ENCODE measurements at regions not wholly inside any gene's neighbourhood (a gene's known extent, or its start where the extent isn't known, plus 50 kb on each side); places are given as distances from the start of the nearest gene placed in this dataset.

GRCh38 chr12:88951177-88951576 lies 370.9 kb upstream of the KITLG start:
- H2AK5ac ChIP-seq (ENCODE audit: low read length, severe bottlenecking) = peak overlapping the region; percentile 95
- no peaks in the 10 kb centered on the region for H3K79me1 ChIP-seq (replicated peaks; ENCODE audit: low read length, poor library complexity, severe bottlenecking)
- H3K27me3 ChIP-seq (ENCODE audit: control insufficient read depth in 1 of 2, insufficient read depth in 1 of 2, low read length in 2 of 2) = no peaks in the 10 kb centered on the region
- no peak overlapping the region for H3K23ac ChIP-seq (ENCODE audit: low read length in 2 of 2)
- 60% methylated on average over 2 of the region's 2 CpGs for WGBS
- no peaks in the 10 kb centered on the region for H3K36me3 ChIP-seq (ENCODE audit: control insufficient read depth in 1 of 2, insufficient read depth in 2 of 2, low read depth in 1 of 2, low read length in 2 of 2)
- H3K18ac ChIP-seq (ENCODE audit: low read depth in 1 of 2, low read length in 2 of 2) = no peak overlapping the region
- no peak overlapping the region for H3K4me2 ChIP-seq (ENCODE audit: low read length, poor library complexity, severe bottlenecking)
- no peak overlapping the region for H2BK12ac ChIP-seq (ENCODE audit: low read length in 2 of 2)
- H3K27ac ChIP-seq (ENCODE audit: low read length, poor library complexity, severe bottlenecking) = peak overlapping the region; percentile 16
- H3K4me1 ChIP-seq (ENCODE audit: control insufficient read depth, insufficient read depth, low read depth, low read length) = peaks cover 2% of the 10 kb centered on the region
- no peak overlapping the region for H3K9ac ChIP-seq (ENCODE audit: low read length)
- no peaks in the 10 kb centered on the region for H3K9me3 ChIP-seq (ENCODE audit: control insufficient read depth, low read length)
- no peak overlapping the region for H4K8ac ChIP-seq (ENCODE audit: low read length)
- no peak overlapping the region for H2AFZ ChIP-seq (ENCODE audit: low read depth, low read length)
- H2BK15ac ChIP-seq (ENCODE audit: low read depth, poor library complexity, severe bottlenecking) = no peak overlapping the region
- no peak overlapping the region for H2BK120ac ChIP-seq (ENCODE audit: low read depth, low read length)
- H3K4me3 ChIP-seq (ENCODE audit: insufficient read depth in 1 of 2, low read depth in 1 of 2, low read length in 2 of 2) = no peak overlapping the region
- H3K14ac ChIP-seq (ENCODE audit: low read length in 2 of 2) = no peak overlapping the region
- H2BK5ac ChIP-seq (ENCODE audit: low read depth, low read length, poor library complexity, severe bottlenecking) = no peak overlapping the region
- no peak overlapping the region for H4K91ac ChIP-seq (ENCODE audit: low read length)
- H3K4ac ChIP-seq (ENCODE audit: low read depth in 1 of 2, low read length in 2 of 2) = no peak overlapping the region
- no peak for DNase-seq

DNA sequence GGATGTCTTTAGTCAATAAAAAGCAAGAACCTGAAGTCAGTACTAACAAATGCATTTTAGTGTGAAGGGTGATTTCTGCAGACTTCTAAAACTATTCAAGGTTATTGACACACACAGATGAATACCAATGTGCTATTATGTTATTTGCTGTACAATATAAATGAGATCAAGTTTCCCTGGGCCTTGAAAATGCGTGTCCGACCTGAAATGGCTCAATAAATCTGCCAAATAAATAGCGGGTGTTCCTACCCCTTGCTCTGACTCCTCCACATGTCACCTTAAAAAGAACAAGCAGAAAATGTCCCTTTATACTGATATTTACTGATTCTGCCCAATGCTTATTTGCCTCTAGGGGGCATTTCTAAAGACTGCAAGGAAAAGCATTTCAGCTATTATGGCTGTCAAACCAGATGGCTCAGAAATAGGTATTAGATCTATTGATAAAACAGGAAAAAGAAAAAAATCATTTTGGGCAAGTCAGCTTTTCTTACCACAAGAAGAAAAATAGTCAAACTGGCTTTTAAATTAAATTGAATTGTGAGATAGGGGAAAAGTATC lies 367.3 kb upstream of the KITLG start:
- no peak overlapping the region for H3K4ac ChIP-seq (ENCODE audit: low read depth in 1 of 2, low read length in 2 of 2)
- no peak overlapping the region for H2BK120ac ChIP-seq (ENCODE audit: low read depth, low read length)
- DNase-seq = no peak
- H3K9me3 ChIP-seq (ENCODE audit: control insufficient read depth, low read length) = no peaks in the 10 kb centered on the region
- H3K9ac ChIP-seq (ENCODE audit: low read length) = no peak overlapping the region
- H4K8ac ChIP-seq (ENCODE audit: low read length) = no peak overlapping the region
- no peak overlapping the region for H3K4me2 ChIP-seq (ENCODE audit: low read length, poor library complexity, severe bottlenecking)
- no peaks in the 10 kb centered on the region for H3K79me1 ChIP-seq (replicated peaks; ENCODE audit: low read length, poor library complexity, severe bottlenecking)
- H3K18ac ChIP-seq (ENCODE audit: low read depth in 1 of 2, low read length in 2 of 2) = no peak overlapping the region
- no peak overlapping the region for H2AFZ ChIP-seq (ENCODE audit: low read depth, low read length)
- 88% methylated on average over 3 of the region's 3 CpGs for WGBS
- no peak overlapping the region for H3K4me3 ChIP-seq (ENCODE audit: insufficient read depth in 1 of 2, low read depth in 1 of 2, low read length in 2 of 2)
- no peak overlapping the region for H3K27ac ChIP-seq (ENCODE audit: low read length, poor library complexity, severe bottlenecking)
- no peak overlapping the region for H2BK12ac ChIP-seq (ENCODE audit: low read length in 2 of 2)
- no peak overlapping the region for H2BK5ac ChIP-seq (ENCODE audit: low read depth, low read length, poor library complexity, severe bottlenecking)
- no peak overlapping the region for H2AK5ac ChIP-seq (ENCODE audit: low read length, severe bottlenecking)
- no peak overlapping the region for H3K23ac ChIP-seq (ENCODE audit: low read length in 2 of 2)
- H2BK15ac ChIP-seq (ENCODE audit: low read depth, poor library complexity, severe bottlenecking) = no peak overlapping the region
- H4K91ac ChIP-seq (ENCODE audit: low read length) = no peak overlapping the region
- no peaks in the 10 kb centered on the region for H3K36me3 ChIP-seq (ENCODE audit: control insufficient read depth in 1 of 2, insufficient read depth in 2 of 2, low read depth in 1 of 2, low read length in 2 of 2)
- no peaks in the 10 kb centered on the region for H3K4me1 ChIP-seq (ENCODE audit: control insufficient read depth, insufficient read depth, low read depth, low read length)
- no peaks in the 10 kb centered on the region for H3K27me3 ChIP-seq (ENCODE audit: control insufficient read depth in 1 of 2, insufficient read depth in 1 of 2, low read length in 2 of 2)
- no peak overlapping the region for H3K14ac ChIP-seq (ENCODE audit: low read length in 2 of 2)

- H3K4me2 ChIP-seq (ENCODE audit: low read length, poor library complexity, severe bottlenecking) = no peak overlapping the region
- no peak overlapping the region for H2AK5ac ChIP-seq (ENCODE audit: low read length, severe bottlenecking)
- no peak overlapping the region for H4K91ac ChIP-seq (ENCODE audit: low read length)
- peak overlapping the region; percentile 9 for H3K27ac ChIP-seq (ENCODE audit: low read length, poor library complexity, severe bottlenecking)
- 9% methylated on average over 4 of the region's 5 CpGs for WGBS
- H3K27me3 ChIP-seq (ENCODE audit: control insufficient read depth in 1 of 2, insufficient read depth in 1 of 2, low read length in 2 of 2) = no peaks in the 10 kb centered on the region
- no peak overlapping the region for H3K14ac ChIP-seq (ENCODE audit: low read length in 2 of 2)
- H3K4ac ChIP-seq (ENCODE audit: low read depth in 1 of 2, low read length in 2 of 2) = no peak overlapping the region
- no peak overlapping the region for H3K18ac ChIP-seq (ENCODE audit: low read depth in 1 of 2, low read length in 2 of 2)
- H3K36me3 ChIP-seq (ENCODE audit: control insufficient read depth in 1 of 2, insufficient read depth in 2 of 2, low read depth in 1 of 2, low read length in 2 of 2) = no peaks in the 10 kb centered on the region
- H2BK5ac ChIP-seq (ENCODE audit: low read depth, low read length, poor library complexity, severe bottlenecking) = no peak overlapping the region
- H3K79me1 ChIP-seq (replicated peaks; ENCODE audit: low read length, poor library complexity, severe bottlenecking) = no peaks in the 10 kb centered on the region
- H3K4me3 ChIP-seq (ENCODE audit: insufficient read depth in 1 of 2, low read depth in 1 of 2, low read length in 2 of 2) = no peak overlapping the region
- H2BK15ac ChIP-seq (ENCODE audit: low read depth, poor library complexity, severe bottlenecking) = no peak overlapping the region
- no peak overlapping the region for H4K8ac ChIP-seq (ENCODE audit: low read length)
- H3K23ac ChIP-seq (ENCODE audit: low read length in 2 of 2) = no peak overlapping the region
- no peak overlapping the region for H2BK120ac ChIP-seq (ENCODE audit: low read depth, low read length)
- H2BK12ac ChIP-seq (ENCODE audit: low read length in 2 of 2) = no peak overlapping the region
- peak overlapping the region; percentile 53 for H3K9ac ChIP-seq (ENCODE audit: low read length)
- H3K4me1 ChIP-seq (ENCODE audit: control insufficient read depth, insufficient read depth, low read depth, low read length) = no peaks in the 10 kb centered on the region
- H2AFZ ChIP-seq (ENCODE audit: low read depth, low read length) = no peak overlapping the region
- H3K9me3 ChIP-seq (ENCODE audit: control insufficient read depth, low read length) = no peaks in the 10 kb centered on the region
- DNase-seq = peak; percentile 93
Observed at GRCh38 chr12:88946372-88946997, 366.2 kb upstream of the KITLG start.

GRCh38 chr12:88945051-88945732 lies 364.9 kb upstream of the KITLG start:
- Histone ChIP-seq H2BK120ac (ENCODE audit: low read depth, low read length) (no peak overlapping the region), H2AFZ (ENCODE audit: low read depth, low read length) (no peak overlapping the region), H4K8ac (ENCODE audit: low read length) (no peak overlapping the region), H3K79me1 (replicated peaks; ENCODE audit: low read length, poor library complexity, severe bottlenecking) (no peaks in the 10 kb centered on the region), H3K14ac (ENCODE audit: low read length in 2 of 2) (no peak overlapping the region), H3K23ac (ENCODE audit: low read length in 2 of 2) (no peak overlapping the region), H3K18ac (ENCODE audit: low read depth in 1 of 2, low read length in 2 of 2) (no peak overlapping the region), H3K4ac (ENCODE audit: low read depth in 1 of 2, low read length in 2 of 2) (no peak overlapping the region), H2BK12ac (ENCODE audit: low read length in 2 of 2) (no peak overlapping the region), H3K27ac (ENCODE audit: low read length, poor library complexity, severe bottlenecking) (no peak overlapping the region), H4K91ac (ENCODE audit: low read length) (no peak overlapping the region), H3K4me2 (ENCODE audit: low read length, poor library complexity, severe bottlenecking) (no peak overlapping the region), H2AK5ac (ENCODE audit: low read length, severe bottlenecking) (no peak overlapping the region), H3K27me3 (ENCODE audit: control insufficient read depth in 1 of 2, insufficient read depth in 1 of 2, low read length in 2 of 2) (no peaks in the 10 kb centered on the region), H3K36me3 (ENCODE audit: control insufficient read depth in 1 of 2, insufficient read depth in 2 of 2, low read depth in 1 of 2, low read length in 2 of 2) (no peaks in the 10 kb centered on the region), H3K4me3 (ENCODE audit: insufficient read depth in 1 of 2, low read depth in 1 of 2, low read length in 2 of 2) (no peak overlapping the region), H2BK5ac (ENCODE audit: low read depth, low read length, poor library complexity, severe bottlenecking) (no peak overlapping the region), H3K9ac (ENCODE audit: low read length) (no peak overlapping the region), H3K4me1 (ENCODE audit: control insufficient read depth, insufficient read depth, low read depth, low read length) (no peaks in the 10 kb centered on the region), H2BK15ac (ENCODE audit: low read depth, poor library complexity, severe bottlenecking) (no peak overlapping the region), H3K9me3 (ENCODE audit: control insufficient read depth, low read length) (no peaks in the 10 kb centered on the region)
- DNase-seq = no peak
- 85% methylated on average over 3 of the region's 3 CpGs for WGBS
